HEK293T (cell line): ENCODE measurements at regions not wholly inside any gene's neighbourhood (a gene's known extent, or its start where the extent isn't known, plus 50 kb on each side); places are given as distances from the start of the nearest gene placed in this dataset.

ENCODE experiments used
- CTCF ChIA-PET: fragments of 350-600 bp; formaldehyde crosslinking; extraction: SDS; loops from one replicate; lab custom pipeline; 2021; ENCODE audit warnings: antibody characterized with exemption, inconsistent platforms; lab: Yijun Ruan, JAX
- POLR2A ChIA-PET: fragments of 350-600 bp; formaldehyde crosslinking; extraction: SDS; loops from one replicate; lab custom pipeline; 2020; ENCODE audit warnings: antibody characterized with exemption, inconsistent platforms; lab: Yijun Ruan, JAX
- DNase-seq: peaks from one replicate; pipeline ENCODE4 v3.0.0; 2012; ENCODE audit warnings: mixed read lengths; ENCODE audit errors: extremely low spot score
- ARNT ChIP-seq: fragments of 450-650 bp; IDR thresholded peaks from 2 replicates; pipeline ENCODE4 v1.6.1; 2017; ENCODE audit warnings: mild to moderate bottlenecking
- BHLHE40 ChIP-seq: fragments of 450-650 bp; IDR thresholded peaks from 2 replicates; pipeline ENCODE4 v1.6.1; 2016; ENCODE audit warnings: mild to moderate bottlenecking, moderate library complexity, borderline replicate concordance
- CTBP1 ChIP-seq: fragments of 450-650 bp; IDR thresholded peaks from 2 replicates; pipeline ENCODE4 v1.6.1; 2016; ENCODE audit warnings: borderline replicate concordance
- ELF4 ChIP-seq: fragments of 450-650 bp; IDR thresholded peaks from 2 replicates; pipeline ENCODE4 v1.6.1; 2017; ENCODE audit warnings: antibody characterized with exemption
- FOXA1 ChIP-seq: fragments of 450-650 bp; IDR thresholded peaks from 2 replicates; pipeline ENCODE4 v1.6.1; 2016; ENCODE audit warnings: mild to moderate bottlenecking
- FOXK2 ChIP-seq: fragments of 450-650 bp; IDR thresholded peaks from 2 replicates; pipeline ENCODE4 v1.6.1; 2016; ENCODE audit warnings: mild to moderate bottlenecking
- FOXM1 ChIP-seq: fragments of 450-650 bp; IDR thresholded peaks from 2 replicates; pipeline ENCODE4 v1.6.1; 2017; ENCODE audit warnings: mild to moderate bottlenecking, borderline replicate concordance
- HDGF ChIP-seq: fragments of 450-650 bp; IDR thresholded peaks from 2 replicates; pipeline ENCODE4 v1.6.1; 2017; ENCODE audit warnings: antibody characterized with exemption, borderline replicate concordance
- L3MBTL2 ChIP-seq: fragments of 450-650 bp; conservative IDR thresholded peaks from 2 replicates; pipeline ENCODE4 v1.6.1; 2016; ENCODE audit warnings: mild to moderate bottlenecking
- LEF1 ChIP-seq: fragments of 450-650 bp; IDR thresholded peaks from 2 replicates; pipeline ENCODE4 v1.6.1; 2017; ENCODE audit warnings: mild to moderate bottlenecking, borderline replicate concordance
- NFRKB ChIP-seq: fragments of 450-650 bp; IDR thresholded peaks from 2 replicates; pipeline ENCODE4 v1.6.1; 2016; ENCODE audit warnings: mild to moderate bottlenecking, moderate library complexity
- PKNOX1 ChIP-seq: fragments of 450-650 bp; IDR thresholded peaks from 2 replicates; pipeline ENCODE4 v1.6.1; 2016
- SP1 ChIP-seq: fragments of 450-650 bp; IDR thresholded peaks from 2 replicates; pipeline ENCODE4 v1.6.1; 2017
- SUZ12 ChIP-seq: fragments of 450-650 bp; IDR thresholded peaks from 2 replicates; pipeline ENCODE4 v1.6.1; 2016; ENCODE audit warnings: mild to moderate bottlenecking
- TARDBP ChIP-seq: fragments of 450-650 bp; IDR thresholded peaks from 2 replicates; pipeline ENCODE4 v1.6.1; 2016
- ZNF384 ChIP-seq: fragments of 450-650 bp; IDR thresholded peaks from 2 replicates; pipeline ENCODE4 v1.6.1; 2016

DNA sequence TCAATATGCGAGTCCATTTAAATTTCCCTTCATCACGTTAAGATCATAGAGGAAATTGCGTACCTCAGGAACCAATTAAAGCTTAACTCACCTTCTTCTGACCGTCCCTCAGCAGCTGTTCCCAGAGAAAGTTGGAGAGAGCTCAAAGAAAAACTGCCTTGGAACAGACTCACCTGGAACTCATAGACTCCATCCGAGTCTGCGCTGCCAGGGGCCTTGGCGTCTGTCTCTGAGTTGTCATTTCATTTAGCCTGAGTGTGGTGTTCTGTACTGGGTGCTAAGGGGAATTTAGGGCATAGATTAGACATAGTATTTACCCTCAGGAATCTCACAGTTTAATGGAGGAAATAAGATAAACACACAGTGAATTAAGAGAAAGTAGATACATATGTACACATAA, 892.7 kb downstream of the TLE1 start:
- no peak for DNase-seq
- ChIA-PET CTCF (no interaction called here), POLR2A (no interaction called here)
- TF ChIP-seq ZNF384 (no peak), HDGF (no peak), PKNOX1 (no peak)

DNA sequence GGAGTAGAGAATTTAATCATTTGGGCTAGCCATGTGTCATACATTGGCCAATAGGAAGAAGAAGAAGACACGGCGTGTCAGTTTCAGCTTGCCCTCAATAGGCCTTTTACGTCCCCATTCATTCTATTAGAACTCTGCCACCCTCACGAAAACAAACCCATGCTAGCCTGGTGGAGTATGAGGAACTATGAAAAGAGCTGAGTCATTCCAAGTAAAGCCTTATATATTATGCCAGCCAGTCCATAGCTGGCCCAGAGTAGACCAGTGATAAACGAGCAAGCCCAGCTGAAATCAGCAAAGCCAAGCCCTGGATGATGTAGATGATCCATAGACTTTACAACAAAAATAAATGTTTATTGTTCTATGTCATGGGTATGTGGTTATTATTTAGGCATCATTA, 895.1 kb downstream of the TLE1 start:
- TF ChIP-seq ELF4 (no peak), ARNT (no peak), HDGF (no peak), FOXM1 (no peak), TARDBP (no peak), CTBP1 (no peak), SP1 (no peak), PKNOX1 (no peak), ZNF384 (no peak), BHLHE40 (no peak), NFRKB (no peak), FOXA1 (no peak), SUZ12 (no peak), L3MBTL2 (no peak), LEF1 (no peak), FOXK2 (no peak)
- no peak for DNase-seq
- ChIA-PET POLR2A (no interaction called here), CTCF (no interaction called here)

- ChIA-PET POLR2A (no interaction called here), CTCF (no interaction called here)
- DNase-seq: no peak
- no peak for TF ChIP-seq LEF1
- TF ChIP-seq NFRKB: no peak
- TF ChIP-seq BHLHE40: no peak
- no peak for TF ChIP-seq FOXK2
- TF ChIP-seq ARNT: no peak
- no peak for TF ChIP-seq FOXM1
- TF ChIP-seq SP1: no peak
- no peak for TF ChIP-seq HDGF
- no peak for TF ChIP-seq PKNOX1
- TF ChIP-seq TARDBP: no peak
- TF ChIP-seq L3MBTL2: no peak
- TF ChIP-seq ZNF384: no peak
- no peak for TF ChIP-seq FOXA1
- no peak for TF ChIP-seq SUZ12
- no peak for TF ChIP-seq CTBP1
- no peak for TF ChIP-seq ELF4
Observed at GRCh38 chr9:80793706-80794105, 895.6 kb downstream of the TLE1 start.

DNA sequence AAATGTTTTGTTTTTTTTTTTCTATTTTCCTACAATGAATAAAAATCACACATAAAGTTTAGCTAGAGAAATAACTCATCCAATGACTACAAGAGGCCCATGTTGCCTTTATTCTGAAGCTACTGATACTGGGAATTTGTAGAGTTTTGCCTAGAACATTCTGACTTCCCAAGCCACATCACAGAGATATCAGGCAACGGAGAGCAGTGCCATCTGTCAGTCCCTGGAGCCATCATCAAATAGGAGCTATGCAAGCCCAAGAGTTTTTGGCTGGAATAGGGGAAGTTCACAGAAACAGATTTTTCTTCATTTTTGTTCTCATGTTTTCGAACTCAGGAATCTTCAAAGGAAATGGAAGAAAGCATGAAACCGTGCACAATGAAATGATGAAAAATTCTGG, 896.6 kb downstream of the TLE1 start:
- DNase-seq: no peak
- POLR2A ChIA-PET: no interaction called here
- CTCF ChIA-PET: no interaction called here
- TF ChIP-seq ZNF384 (no peak), BHLHE40 (no peak), ELF4 (no peak), LEF1 (no peak), CTBP1 (no peak), SUZ12 (no peak), FOXM1 (no peak), SP1 (no peak), NFRKB (no peak), FOXK2 (no peak), ARNT (no peak), TARDBP (no peak), HDGF (no peak), FOXA1 (no peak)

DNA sequence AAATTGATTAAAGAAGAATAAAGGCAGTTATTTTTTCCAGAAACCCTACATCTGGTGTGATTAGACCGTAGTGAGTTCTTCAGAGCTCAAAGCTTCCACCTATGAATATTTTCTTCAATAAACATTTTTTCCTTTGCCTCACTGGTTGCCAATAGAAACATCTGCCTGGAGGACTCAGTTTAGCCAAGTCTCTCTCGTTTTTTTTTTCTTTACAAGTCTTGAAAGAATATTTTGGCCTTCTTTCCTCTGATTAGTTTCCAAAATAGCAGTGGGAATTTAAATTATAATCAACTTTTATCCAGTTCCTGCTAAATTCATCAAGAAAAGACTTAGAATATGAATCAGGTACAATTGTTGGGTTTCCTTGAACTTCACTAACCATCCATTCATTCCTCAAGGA, 897.5 kb downstream of the TLE1 start:
- TF ChIP-seq FOXA1: no peak
- TF ChIP-seq TARDBP: no peak
- no peak for TF ChIP-seq SP1
- TF ChIP-seq PKNOX1: no peak
- no peak for DNase-seq
- CTCF ChIA-PET: no interaction called here
- POLR2A ChIA-PET: no interaction called here

DNA sequence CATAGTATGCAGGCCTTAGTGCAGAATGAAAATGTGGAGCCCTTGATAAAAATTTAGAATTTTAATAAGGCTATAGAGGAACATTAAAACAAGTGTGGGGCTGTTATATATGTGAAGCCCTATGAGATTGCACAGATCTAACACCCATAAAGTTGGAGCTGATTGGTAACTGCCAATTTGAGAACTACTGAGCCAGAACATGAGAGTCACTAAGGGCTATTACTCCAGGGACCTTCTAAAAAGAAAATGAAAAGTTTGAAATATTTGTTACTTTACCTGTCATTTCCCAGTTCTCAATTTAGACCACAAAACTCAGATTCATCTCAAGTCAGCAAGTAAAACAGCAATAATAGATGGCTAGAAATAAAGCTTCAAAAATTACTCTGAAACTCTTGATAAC, 898.6 kb downstream of the TLE1 start:
- POLR2A ChIA-PET: no interaction called here

More for the DNA sequence above, 898.6 kb downstream of the TLE1 start:
- DNase-seq: no peak
- TF ChIP-seq SUZ12 (no peak), L3MBTL2 (no peak), SP1 (no peak), ARNT (no peak), PKNOX1 (no peak), FOXM1 (no peak), LEF1 (no peak), HDGF (no peak)
- CTCF ChIA-PET: no interaction called here
